CD4-positive, alpha-beta T cell (primary cell): ENCODE measurements at regions not wholly inside any gene's neighbourhood (a gene's known extent, or its start where the extent isn't known, plus 50 kb on each side); places are given as distances from the start of the nearest gene placed in this dataset.

ENCODE experiments used
- ATAC-seq: fragments of 200-7000 bp; cut with Tn5 transposase; one replicate; pipeline ENCODE4 v1.10.0; 2022; ENCODE audit warnings: mild to moderate bottlenecking; ENCODE audit not compliant: poor library complexity
- CTCF ChIA-PET: fragments of 350-600 bp; sonication (Branson Sonifier 250); formaldehyde crosslinking; loops from one replicate; lab custom pipeline; 2021; ENCODE audit warnings: antibody characterized with exemption, inconsistent platforms; lab: Charles Lee
- POLR2A ChIA-PET: fragments of 350-600 bp; sonication (Branson Sonifier 250); formaldehyde crosslinking; loops from one replicate; lab custom pipeline; 2021; ENCODE audit warnings: antibody characterized with exemption, inconsistent platforms; lab: Charles Lee
- DNase-seq, 14 experiments: peaks; one replicate each; pipeline ENCODE4 v3.0.0-alpha.2; 2013 to 2020; ENCODE audit warnings: mixed read lengths in 2 of 14
- H3K27ac ChIP-seq, 2 donors: one replicate each; pipeline versions ENCODE4 v1.5.1 to v1.7.0; 2013; ENCODE audit warnings: low read length in 2 of 2, low read depth in 1 of 2, mild to moderate bottlenecking in 1 of 2
- H3K27me3 ChIP-seq, 2 experiments: 1 replicate in 1 of 2; 2 replicates in 1 of 2; pipeline versions ENCODE4 v1.6.1 to v1.7.0; 2013; ENCODE audit warnings: low read length in 2 of 2, control low read depth in 1 of 2, mild to moderate bottlenecking in 1 of 2, moderate library complexity in 1 of 2; ENCODE audit not compliant: insufficient read depth in 2 of 2, control insufficient read depth in 1 of 2
- H3K36me3 ChIP-seq: one replicate; pipeline ENCODE4 v1.6.1; 2013; ENCODE audit warnings: low read length, control low read depth; ENCODE audit not compliant: insufficient read depth
- H3K4me1 ChIP-seq: one replicate; pipeline ENCODE4 v1.6.1; 2013; ENCODE audit warnings: low read length, control low read depth; ENCODE audit not compliant: insufficient read depth
- H3K4me3 ChIP-seq: one replicate; pipeline ENCODE4 v1.5.1; 2013; ENCODE audit warnings: mild to moderate bottlenecking, low read length, moderate library complexity
- H3K9me3 ChIP-seq, 2 experiments: 1 replicate in 1 of 2; 2 replicates in 1 of 2; pipeline versions ENCODE4 v1.6.1 to v1.7.0; 2013; ENCODE audit warnings: low read length in 2 of 2, mild to moderate bottlenecking in 2 of 2, control low read depth in 1 of 2, moderate library complexity in 1 of 2; ENCODE audit not compliant: control insufficient read depth in 1 of 2, insufficient read depth in 1 of 2
- H3K27ac Mint-ChIP-seq: one replicate; pipeline ENCODE4 v1.8.0; 2020; ENCODE audit warnings: mixed read lengths
- H3K27me3 Mint-ChIP-seq: one replicate; pipeline ENCODE4 v1.8.0; 2021; ENCODE audit warnings: mixed read lengths
- H3K36me3 Mint-ChIP-seq: one replicate; pipeline ENCODE4 v1.8.0; 2021; ENCODE audit warnings: low read depth, mixed read lengths
- H3K4me1 Mint-ChIP-seq: one replicate; pipeline ENCODE4 v1.8.0; 2021; ENCODE audit warnings: low read depth, mixed read lengths
- H3K4me3 Mint-ChIP-seq: one replicate; pipeline ENCODE4 v1.8.0; 2020; ENCODE audit warnings: mild to moderate bottlenecking, mixed read lengths
- H3K9me3 Mint-ChIP-seq: one replicate; pipeline ENCODE4 v1.8.0; 2020; ENCODE audit warnings: mixed read lengths
- intact Hi-C, 2 experiments: fragments of 100-400 bp; cut with DNase I in 1 of 2; cut with micrococcal nuclease in 1 of 2; formaldehyde crosslinking; loops; one replicate each; pipeline versions ENCODE4 v1.15.1 to v1.9.0; 2023 to 2025; cut with DNase I, micrococcal nuclease
- TF ChIP-seq, protein P1 (sequence below): fragments of 200-600 bp; IDR thresholded peaks from one replicate; pipeline ENCODE4 v1.8.0; 2022; ENCODE audit warnings: antibody characterized with exemption, mild to moderate bottlenecking

DNA sequence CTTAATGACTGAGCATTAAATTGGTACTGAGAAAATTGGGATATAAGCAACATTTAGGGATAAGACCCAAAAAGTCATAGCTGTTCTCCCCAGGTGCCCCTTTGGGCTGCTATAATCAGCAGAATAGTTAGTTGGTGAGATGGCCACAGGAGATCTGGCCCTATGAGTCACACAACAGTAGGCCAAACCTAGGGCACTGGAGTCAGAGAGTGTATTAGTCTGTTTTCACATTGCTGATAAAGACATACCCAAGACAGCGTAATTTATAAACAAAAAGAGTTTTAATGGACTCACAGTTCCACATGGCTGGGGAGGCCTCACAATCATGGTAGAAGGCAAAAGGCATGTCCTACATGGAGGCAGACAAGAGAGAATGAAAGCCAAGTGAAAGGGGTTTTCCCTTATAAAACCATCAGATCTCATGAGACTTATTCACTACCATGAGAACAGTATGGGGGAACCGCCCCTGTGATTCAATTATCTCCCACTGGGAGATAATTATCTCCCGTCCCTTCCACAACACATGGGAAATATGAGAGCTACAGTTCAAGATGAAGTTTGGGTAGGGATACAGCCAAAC is 338.3 kb upstream of the NR3C2 start:
- POLR2A ChIA-PET, result no interaction called here
- Histone ChIP-seq H3K4me3 (no peak overlapping the region), H3K27me3 (no peaks in the 10 kb centered on the region), H3K9me3 (no peaks in the 10 kb centered on the region), H3K27ac (no peak overlapping the region), H3K4me1 (no peaks in the 10 kb centered on the region), H3K36me3 (no peaks in the 10 kb centered on the region)
- TF ChIP-seq, protein P1, sequence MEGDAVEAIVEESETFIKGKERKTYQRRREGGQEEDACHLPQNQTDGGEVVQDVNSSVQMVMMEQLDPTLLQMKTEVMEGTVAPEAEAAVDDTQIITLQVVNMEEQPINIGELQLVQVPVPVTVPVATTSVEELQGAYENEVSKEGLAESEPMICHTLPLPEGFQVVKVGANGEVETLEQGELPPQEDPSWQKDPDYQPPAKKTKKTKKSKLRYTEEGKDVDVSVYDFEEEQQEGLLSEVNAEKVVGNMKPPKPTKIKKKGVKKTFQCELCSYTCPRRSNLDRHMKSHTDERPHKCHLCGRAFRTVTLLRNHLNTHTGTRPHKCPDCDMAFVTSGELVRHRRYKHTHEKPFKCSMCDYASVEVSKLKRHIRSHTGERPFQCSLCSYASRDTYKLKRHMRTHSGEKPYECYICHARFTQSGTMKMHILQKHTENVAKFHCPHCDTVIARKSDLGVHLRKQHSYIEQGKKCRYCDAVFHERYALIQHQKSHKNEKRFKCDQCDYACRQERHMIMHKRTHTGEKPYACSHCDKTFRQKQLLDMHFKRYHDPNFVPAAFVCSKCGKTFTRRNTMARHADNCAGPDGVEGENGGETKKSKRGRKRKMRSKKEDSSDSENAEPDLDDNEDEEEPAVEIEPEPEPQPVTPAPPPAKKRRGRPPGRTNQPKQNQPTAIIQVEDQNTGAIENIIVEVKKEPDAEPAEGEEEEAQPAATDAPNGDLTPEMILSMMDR, result no peak
- ATAC-seq (no peak), DNase-seq (no peak)
- Mint-ChIP-seq H3K27ac (no peak overlapping the region), H3K9me3 (no peaks in the 10 kb centered on the region), H3K27me3 (no peaks in the 10 kb centered on the region), H3K36me3 (no peaks in the 10 kb centered on the region), H3K4me1 (no peaks in the 10 kb centered on the region), H3K4me3 (no peak overlapping the region)
- intact Hi-C loops, result no loop called here
- CTCF ChIA-PET, result no interaction called here

DNA sequence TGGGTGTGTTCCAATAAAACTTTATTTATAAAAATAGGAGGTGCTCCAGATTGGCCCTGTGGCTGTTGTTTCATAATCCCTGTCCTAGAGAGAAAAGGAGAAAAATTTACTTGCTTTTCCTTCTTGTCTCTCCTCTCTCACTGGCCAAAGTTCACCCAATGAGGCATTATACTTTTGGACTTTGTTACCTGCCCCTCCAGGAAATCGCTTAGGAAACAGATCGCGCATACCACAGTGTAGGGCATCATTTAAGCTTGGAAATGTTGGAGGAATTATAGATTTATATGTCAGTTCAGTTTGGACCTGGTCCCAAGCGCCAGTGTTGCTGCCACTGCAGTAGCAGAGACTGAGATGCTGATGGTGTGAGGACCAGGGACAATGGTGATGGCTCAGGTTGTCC is 337.6 kb upstream of the NR3C2 start:
- DNase-seq (no peak), ATAC-seq (no peak)
- no peak overlapping the region for H3K4me3 ChIP-seq
- no peak overlapping the region for H3K4me3 Mint-ChIP-seq
- no peaks in the 10 kb centered on the region for H3K9me3 Mint-ChIP-seq
- no peaks in the 10 kb centered on the region for H3K9me3 ChIP-seq
- H3K27me3 Mint-ChIP-seq, result no peaks in the 10 kb centered on the region
- H3K27ac ChIP-seq, result no peak overlapping the region
- H3K4me1 ChIP-seq, result no peaks in the 10 kb centered on the region
- H3K36me3 Mint-ChIP-seq, result no peaks in the 10 kb centered on the region
- H3K36me3 ChIP-seq, result no peaks in the 10 kb centered on the region
- H3K4me1 Mint-ChIP-seq, result no peaks in the 10 kb centered on the region
- ChIA-PET CTCF (no interaction called here), POLR2A (no interaction called here)
- H3K27me3 ChIP-seq, result no peaks in the 10 kb centered on the region
- TF ChIP-seq, protein P1, result no peak
- no peak overlapping the region for H3K27ac Mint-ChIP-seq
- intact Hi-C loops, result loop anchor here in 1 of 2 experiments (10.0 kb wide), 1 partner anchor 755 kb away; no protein-coding TSS in a partner anchor

DNA sequence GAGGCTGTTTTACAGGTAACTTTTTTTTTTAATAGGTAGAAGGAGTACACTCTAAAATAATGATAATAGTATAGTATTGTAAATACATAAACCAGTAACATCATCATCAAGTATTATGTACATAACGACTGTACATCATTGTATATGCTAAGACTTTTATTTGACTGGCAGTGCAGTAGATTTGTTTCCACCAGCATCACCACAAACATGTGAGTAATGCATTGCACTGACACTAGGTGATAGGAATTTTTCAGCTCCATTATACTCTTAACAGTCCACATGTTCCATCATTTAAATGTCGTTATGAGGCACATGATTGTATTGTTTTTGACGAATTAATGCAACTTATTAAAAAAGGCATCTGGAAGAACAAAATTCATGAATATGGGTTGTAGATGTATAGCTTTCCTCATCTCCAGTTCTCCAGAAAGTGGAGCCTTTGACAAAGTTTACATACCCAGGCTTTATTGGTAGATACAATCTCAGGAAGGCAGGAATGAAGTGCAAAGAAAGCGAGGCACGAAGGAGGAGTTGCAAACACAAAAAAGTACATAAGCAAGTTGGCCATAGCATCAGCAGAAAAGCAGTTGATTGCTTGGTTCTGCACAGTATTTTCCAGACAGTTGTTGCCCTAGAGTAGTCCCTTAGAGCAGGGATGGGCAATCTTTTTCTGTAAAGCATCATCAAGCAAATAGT is 336.9 kb upstream of the NR3C2 start:
- Histone ChIP-seq H3K4me1 (no peaks in the 10 kb centered on the region), H3K9me3 (no peaks in the 10 kb centered on the region), H3K4me3 (no peak overlapping the region), H3K27ac (no peak overlapping the region), H3K36me3 (no peaks in the 10 kb centered on the region), H3K27me3 (no peaks in the 10 kb centered on the region)
- intact Hi-C loops, result loop anchor here in 1 of 2 experiments (10.0 kb wide), 1 partner anchor 754 kb away; no protein-coding TSS in a partner anchor
- ChIA-PET CTCF (no interaction called here), POLR2A (no interaction called here)
- H3K4me3 Mint-ChIP-seq, result no peak overlapping the region
- H3K36me3 Mint-ChIP-seq, result no peaks in the 10 kb centered on the region
- DNase-seq (no peak), ATAC-seq (no peak)
- no peak overlapping the region for H3K27ac Mint-ChIP-seq
- H3K9me3 Mint-ChIP-seq, result no peaks in the 10 kb centered on the region
- TF ChIP-seq, protein P1, result no peak
- H3K4me1 Mint-ChIP-seq, result no peaks in the 10 kb centered on the region
- no peaks in the 10 kb centered on the region for H3K27me3 Mint-ChIP-seq
